T-helper 9 cell (primary cell): ENCODE measurements at regions not wholly inside any gene's neighbourhood (a gene's known extent, or its start where the extent isn't known, plus 50 kb on each side); places are given as distances from the start of the nearest gene placed in this dataset.
"Not testable (repeated sequence)": the region's sequence is repeated elsewhere in the genome, so short reads cannot be mapped to it uniquely, and the experiment has no call there.

Experiments used
- DNase-seq: peaks from one replicate; pipeline ENCODE4 v3.0.0-alpha.2; 2020

- DNase-seq, result no peak
Observed at GRCh38 chr2:83364264-83364663, 1094.8 kb downstream of the SUCLG1 start.

DNA sequence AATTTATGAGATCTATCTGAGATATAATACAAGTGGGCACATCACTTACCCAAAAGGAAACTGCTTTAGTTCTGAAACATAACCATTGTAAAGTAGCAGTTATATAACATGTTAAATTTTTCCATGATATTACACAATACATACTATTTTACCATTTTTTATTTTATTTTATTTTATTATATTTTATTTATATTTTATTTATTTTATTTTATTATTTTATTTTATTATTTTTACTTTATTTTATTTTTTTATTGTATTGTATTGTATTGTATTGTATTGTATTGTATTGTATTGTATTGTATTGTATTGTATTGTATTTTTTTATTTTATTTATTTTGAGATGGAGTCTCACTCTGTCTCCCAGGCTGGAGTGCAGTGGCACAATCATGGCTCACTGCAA is 1095.9 kb downstream of the SUCLG1 start:
- not testable (repeated sequence) for DNase-seq

GRCh38 chr2:83359336-83359735 is 1099.7 kb downstream of the SUCLG1 start:
- DNase-seq, result no peak

DNA sequence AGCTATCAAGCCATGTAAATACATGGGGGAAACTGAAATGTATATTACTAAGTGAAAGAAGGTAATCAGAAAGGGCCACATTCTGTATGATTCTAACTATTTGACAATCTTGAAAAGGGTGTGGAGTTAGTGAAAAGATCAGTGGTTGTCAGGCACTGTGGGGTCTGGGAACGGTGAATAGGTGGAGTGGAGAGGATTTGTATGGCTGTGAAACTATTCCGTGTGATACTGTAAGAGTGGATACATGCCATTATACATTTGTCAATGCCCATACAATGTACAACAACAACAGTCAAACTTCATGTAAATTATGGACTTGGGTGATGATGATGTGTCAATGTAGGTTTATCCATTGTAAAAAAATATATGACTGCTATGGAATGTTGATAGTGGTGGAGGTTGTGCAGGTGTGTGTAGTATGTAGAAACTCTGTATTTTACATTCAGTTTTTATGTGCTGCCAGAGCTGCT is 1116.2 kb downstream of the SUCLG1 start:
- DNase-seq, result no peak

- no peak for DNase-seq
Observed at GRCh38 chr2:83340424-83340823, 1118.7 kb downstream of the SUCLG1 start.

GRCh38 chr2:83339942-83340341 is 1119.1 kb downstream of the SUCLG1 start:
- DNase-seq, result not testable (repeated sequence)

DNA sequence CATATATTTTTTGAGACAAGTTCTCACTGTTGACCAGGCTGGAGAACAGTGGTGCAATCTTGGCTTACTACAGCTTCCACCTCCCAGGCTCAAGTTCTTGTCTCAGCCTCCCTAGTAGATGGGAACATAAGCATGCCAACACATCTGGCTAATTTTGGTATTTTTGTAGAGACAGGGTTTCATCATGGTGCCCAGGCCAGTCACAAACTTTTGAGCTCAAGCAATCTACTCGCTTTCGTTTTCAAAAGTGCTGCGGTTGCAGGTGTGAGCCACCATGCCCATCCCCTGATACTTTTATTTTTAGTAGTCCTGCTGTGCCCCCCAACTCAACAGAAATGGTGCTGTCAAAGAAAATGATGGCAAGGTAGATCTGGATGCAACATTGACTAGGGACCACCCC is 1127.3 kb downstream of the SUCLG1 start:
- DNase-seq, result no peak

GRCh38 chr2:83323038-83323437 is 1136.0 kb downstream of the SUCLG1 start:
- DNase-seq, result no peak

DNA sequence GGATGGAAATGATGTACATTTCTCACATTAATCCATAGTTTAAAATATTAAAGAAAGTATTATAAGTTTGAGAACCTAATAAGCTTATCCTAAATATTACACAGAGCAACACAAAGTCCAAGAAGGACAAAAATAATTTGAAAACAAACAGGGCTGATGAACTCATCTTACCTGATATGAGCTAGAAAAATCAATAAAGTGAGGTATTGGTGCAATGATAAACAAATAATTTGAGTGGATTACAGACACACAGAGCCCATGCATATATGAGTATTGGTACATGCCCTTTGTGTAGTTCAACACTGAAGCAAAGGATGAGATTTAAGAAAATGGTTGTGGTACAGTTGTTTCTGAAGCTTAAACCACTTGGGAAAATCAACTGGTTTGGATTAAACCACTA is 1139.0 kb downstream of the SUCLG1 start:
- no peak for DNase-seq

- DNase-seq, result no peak
Observed at GRCh38 chr2:83305758-83306378, 1153.2 kb downstream of the SUCLG1 start.

DNA sequence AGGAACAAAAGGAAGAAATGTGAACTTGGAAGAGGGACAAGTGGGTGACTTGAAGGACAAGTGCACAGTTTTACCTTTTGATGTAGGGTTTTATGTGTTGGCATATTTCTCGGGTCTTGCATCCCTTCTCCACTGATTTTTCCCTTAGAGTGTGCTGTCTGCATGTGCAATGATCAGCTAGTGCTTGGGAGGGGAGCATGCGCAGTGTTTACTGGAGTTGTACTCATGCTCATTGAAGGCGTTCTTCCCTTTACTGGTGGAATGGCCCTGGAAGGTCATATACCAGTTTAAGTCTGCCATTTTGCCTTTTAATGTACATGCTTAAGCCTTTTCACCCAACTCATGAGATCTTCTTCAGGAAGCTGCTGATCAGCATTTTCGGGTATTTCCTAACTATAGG is 1168.0 kb downstream of the SUCLG1 start:
- no peak for DNase-seq

- no peak for DNase-seq
Observed at GRCh38 chr2:83282841-83283240, 1176.2 kb downstream of the SUCLG1 start.

- DNase-seq, result no peak
Observed at GRCh38 chr2:83282043-83282795, 1176.9 kb downstream of the SUCLG1 start.

GRCh38 chr2:83280391-83280790 is 1178.7 kb downstream of the SUCLG1 start:
- no peak for DNase-seq

GRCh38 chr2:83273322-83273721 is 1185.8 kb downstream of the SUCLG1 start:
- no peak for DNase-seq

DNA sequence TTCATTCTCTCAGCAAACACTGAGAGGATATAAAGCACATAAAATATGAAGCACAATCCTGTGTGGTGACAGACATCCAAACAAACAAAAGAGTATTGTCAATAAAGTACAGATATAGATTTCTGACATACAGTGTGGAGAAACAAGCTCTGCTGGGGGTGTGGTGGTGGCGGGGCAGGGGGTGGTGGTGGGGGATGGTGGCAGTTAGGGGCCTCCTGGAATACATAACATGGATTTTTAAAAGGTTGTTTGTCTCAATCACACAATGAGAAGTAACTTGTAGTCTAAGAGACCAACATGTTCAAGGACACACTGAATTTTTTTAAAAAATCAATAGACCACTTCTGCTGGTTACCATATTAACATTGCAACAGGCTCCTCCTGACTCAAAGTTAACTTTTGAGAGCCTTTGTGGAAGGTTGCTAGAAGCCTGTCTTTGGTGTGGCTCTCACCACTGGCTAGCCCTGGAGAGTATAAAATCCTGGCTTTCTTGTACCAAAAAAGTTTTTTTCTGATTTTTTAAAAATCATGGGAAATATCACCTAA is 1197.4 kb downstream of the SUCLG1 start:
- no peak for DNase-seq

DNA sequence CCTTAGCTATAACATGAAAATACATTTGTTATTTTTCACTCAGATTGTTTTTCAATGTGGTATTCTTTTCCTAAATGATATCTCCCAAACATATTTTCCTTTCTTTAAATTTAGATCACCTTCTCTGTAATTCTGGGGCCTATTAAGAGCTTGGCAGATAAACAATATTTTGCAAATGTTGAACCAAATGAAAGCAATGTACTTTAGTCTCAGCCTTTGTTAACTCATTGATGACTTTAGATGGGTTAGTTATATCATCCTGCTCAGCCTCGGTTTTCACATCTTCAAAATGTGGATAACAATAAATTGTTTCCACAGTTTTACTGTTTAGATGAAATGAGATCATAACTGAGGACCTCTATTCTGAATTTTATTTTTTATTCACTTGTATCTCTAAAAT is 1205.2 kb downstream of the SUCLG1 start:
- no peak for DNase-seq

DNA sequence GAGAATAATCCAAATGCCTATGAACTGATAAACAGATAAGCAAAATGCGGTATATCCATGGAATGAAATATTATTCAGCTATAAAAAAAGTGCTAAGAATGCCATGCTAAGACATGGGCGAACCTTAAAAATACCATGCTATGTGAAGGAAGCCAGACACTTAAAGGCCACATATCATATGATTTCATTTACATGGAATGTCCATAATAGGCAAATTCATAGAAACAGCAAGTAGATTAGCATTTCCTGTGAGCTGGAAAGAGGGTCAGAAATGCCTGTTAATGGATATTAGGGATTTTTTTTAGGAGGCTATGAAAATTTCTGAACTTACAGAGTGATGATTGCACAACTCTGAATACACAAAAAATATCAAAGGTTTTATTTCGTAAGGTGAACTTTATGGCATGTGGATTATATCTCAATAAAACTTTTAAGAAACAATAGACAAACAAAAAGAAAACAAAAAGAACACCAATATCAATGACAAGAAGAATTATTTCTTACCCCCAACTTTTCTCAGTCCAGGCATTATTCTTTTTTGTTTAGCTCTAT is 1207.7 kb downstream of the SUCLG1 start:
- DNase-seq, result no peak

- DNase-seq, result not testable (repeated sequence)
Observed at GRCh38 chr2:83245806-83246537, 1213.1 kb downstream of the SUCLG1 start.

DNA sequence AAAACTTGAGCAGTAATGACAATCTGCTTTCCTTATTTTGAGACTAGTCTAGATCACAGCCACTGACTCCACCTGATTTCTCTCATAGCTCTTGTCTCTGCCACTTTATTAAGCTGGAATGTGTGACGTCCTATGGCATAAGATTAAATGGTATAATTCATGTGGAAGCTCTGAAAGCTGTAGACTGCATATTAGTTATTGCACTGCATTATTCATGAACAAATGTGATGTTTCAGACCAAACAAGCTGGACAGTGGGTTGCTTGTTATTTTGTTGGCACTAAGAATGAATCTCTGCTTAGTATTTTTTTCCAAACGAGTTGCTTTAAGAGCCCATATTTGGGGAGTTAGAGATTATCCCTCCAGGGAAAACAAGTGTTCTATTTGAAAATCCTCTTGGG is 1218.5 kb downstream of the SUCLG1 start:
- no peak for DNase-seq

- DNase-seq, result no peak
Observed at GRCh38 chr2:83238111-83238510, 1221.0 kb downstream of the SUCLG1 start.

GRCh38 chr2:83234246-83234645 is 1224.8 kb downstream of the SUCLG1 start:
- DNase-seq, result no peak

GRCh38 chr2:83233781-83234180 is 1225.3 kb downstream of the SUCLG1 start:
- no peak for DNase-seq
